ENCODE measurements at regions not wholly inside any gene's neighbourhood (a gene's known extent, or its start where the extent isn't known, plus 50 kb on each side); places are given as distances from the start of the nearest gene placed in this dataset.

- TF ChIP-seq CTCF (IDR thresholded peaks at IDR 0.05) (no peak), EZH2 (IDR thresholded peaks at IDR 0.05) (no peak)
Observed at GRCh38 chr1:239979456-239979855, 112.2 kb upstream of the FMN2 start.
